ENCODE measurements at regions not wholly inside any gene's neighbourhood (a gene's known extent, or its start where the extent isn't known, plus 50 kb on each side); places are given as distances from the start of the nearest gene placed in this dataset.

DNA sequence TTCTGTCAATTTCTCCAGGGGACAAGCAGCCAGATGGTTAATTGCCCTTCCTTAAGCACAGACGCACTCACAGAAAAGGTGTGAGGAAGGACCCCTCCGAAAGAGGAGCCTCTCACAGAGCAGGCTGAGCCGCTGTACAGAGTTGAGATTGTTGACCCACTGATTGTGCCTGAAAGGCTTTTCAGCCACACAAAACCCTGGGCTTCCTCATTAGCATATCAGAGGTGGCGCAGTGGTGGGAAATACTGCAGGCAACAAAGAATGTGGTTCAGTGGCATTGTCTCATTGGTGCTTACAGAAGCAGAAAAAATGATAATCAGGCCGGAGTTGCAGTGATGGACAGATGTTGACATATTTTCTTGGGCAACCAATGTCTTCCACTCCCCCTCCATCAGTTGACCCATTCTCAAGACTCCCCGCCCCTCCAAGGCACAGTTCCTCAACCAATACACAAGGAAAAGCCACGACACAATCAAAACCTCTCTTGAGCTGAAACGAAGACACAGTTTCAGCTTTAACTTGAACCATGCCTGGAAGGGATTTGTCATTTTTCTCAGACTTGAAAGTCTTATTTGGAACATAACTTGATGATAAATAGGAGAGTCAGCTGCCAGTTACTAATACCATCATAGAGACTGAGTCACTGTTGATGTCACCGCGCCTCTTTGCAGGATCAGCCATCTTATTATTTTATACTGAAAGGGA is 53.1 kb downstream of the ATXN3L start:
- Histone ChIP-seq H3K9ac (ENCODE audit: low read depth, low read length, poor library complexity, severe bottlenecking) (no peak overlapping the region), H3K4me3 (ENCODE audit: low read length, poor library complexity, severe bottlenecking) (no peak overlapping the region), H3F3A (ENCODE audit: low read depth) (no peaks in the 10 kb centered on the region), H4K20me1 (ENCODE audit: insufficient read depth, low read length, poor library complexity, severe bottlenecking) (no peaks in the 10 kb centered on the region), H3K9me2 (replicated peaks; ENCODE audit: low read depth, low read length) (no peaks in the 10 kb centered on the region), H3K36me3 (ENCODE audit: insufficient read depth, low read length) (no peaks in the 10 kb centered on the region), H2AFZ (ENCODE audit: low read length) (no peak overlapping the region), H3K4me2 (ENCODE audit: low read depth, low read length, poor library complexity, severe bottlenecking) (no peak overlapping the region), H3K9me3 (ENCODE audit: insufficient read depth, low read depth, low read length) (no peaks in the 10 kb centered on the region), H3K27me3 (ENCODE audit: insufficient read depth, low read length, poor library complexity, severe bottlenecking) (no peaks in the 10 kb centered on the region), H3K79me2 (ENCODE audit: insufficient read depth, low read length) (no peaks in the 10 kb centered on the region), H3K4me1 (ENCODE audit: insufficient read depth, low read length, poor library complexity, severe bottlenecking) (no peaks in the 10 kb centered on the region)
- TF ChIP-seq EZH2phosphoT487 (IDR thresholded peaks at IDR 0.05; ENCODE audit: borderline replicate concordance) (no peak), CTCF (conservative IDR thresholded peaks at IDR 0.05; ENCODE audit: low read length) (no peak)

DNA sequence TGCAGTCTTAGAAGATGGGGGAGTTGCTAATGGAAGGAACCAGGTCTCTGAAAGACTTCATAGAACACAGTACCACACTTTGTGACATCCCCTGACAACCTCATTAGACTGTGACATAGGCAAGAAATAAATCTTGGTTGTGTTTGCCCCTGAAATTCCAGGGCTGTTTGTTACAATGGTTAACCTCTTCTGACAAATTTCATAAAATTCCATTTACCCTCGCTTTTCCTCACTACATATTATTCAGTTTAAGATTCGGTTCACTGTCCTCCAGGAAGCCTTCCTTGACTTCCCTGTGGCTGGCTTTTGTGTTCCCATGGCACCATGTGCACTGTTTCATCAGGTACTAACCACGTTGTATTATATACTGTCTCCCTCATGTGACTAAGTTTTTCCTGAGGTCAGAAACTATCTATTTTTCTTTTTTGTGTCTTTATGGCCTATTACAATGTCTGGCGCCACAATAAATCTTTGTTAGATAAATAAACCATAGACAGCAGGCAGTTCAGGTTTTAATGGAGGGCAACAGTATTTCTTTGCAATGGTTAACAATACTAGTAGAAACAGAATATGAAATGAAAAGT is 54.2 kb downstream of the ATXN3L start:
- Histone ChIP-seq H3K79me2 (ENCODE audit: insufficient read depth, low read length) (no peaks in the 10 kb centered on the region), H3K4me2 (ENCODE audit: low read depth, low read length, poor library complexity, severe bottlenecking) (no peak overlapping the region), H3K4me3 (ENCODE audit: low read length, poor library complexity, severe bottlenecking) (no peak overlapping the region), H3F3A (ENCODE audit: low read depth) (no peaks in the 10 kb centered on the region), H3K4me1 (ENCODE audit: insufficient read depth, low read length, poor library complexity, severe bottlenecking) (no peaks in the 10 kb centered on the region), H3K27me3 (ENCODE audit: insufficient read depth, low read length, poor library complexity, severe bottlenecking) (no peaks in the 10 kb centered on the region), H3K9me2 (replicated peaks; ENCODE audit: low read depth, low read length) (no peaks in the 10 kb centered on the region), H3K36me3 (ENCODE audit: insufficient read depth, low read length) (no peaks in the 10 kb centered on the region), H3K9me3 (ENCODE audit: insufficient read depth, low read depth, low read length) (no peaks in the 10 kb centered on the region), H3K9ac (ENCODE audit: low read depth, low read length, poor library complexity, severe bottlenecking) (no peak overlapping the region), H2AFZ (ENCODE audit: low read length) (no peak overlapping the region), H4K20me1 (ENCODE audit: insufficient read depth, low read length, poor library complexity, severe bottlenecking) (no peaks in the 10 kb centered on the region)
- TF ChIP-seq EZH2phosphoT487 (IDR thresholded peaks at IDR 0.05; ENCODE audit: borderline replicate concordance) (no peak), CTCF (conservative IDR thresholded peaks at IDR 0.05; ENCODE audit: low read length) (no peak)

GRCh38 chrX:13265111-13265510 is 54.7 kb downstream of the ATXN3L start:
- no peaks in the 10 kb centered on the region for H3K9me3 ChIP-seq (ENCODE audit: insufficient read depth, low read depth, low read length)
- no peaks in the 10 kb centered on the region for H3K9me2 ChIP-seq (replicated peaks; ENCODE audit: low read depth, low read length)
- TF ChIP-seq EZH2phosphoT487 (IDR thresholded peaks at IDR 0.05; ENCODE audit: borderline replicate concordance) = no peak
- no peak for TF ChIP-seq CTCF (conservative IDR thresholded peaks at IDR 0.05; ENCODE audit: low read length)
- no peaks in the 10 kb centered on the region for H4K20me1 ChIP-seq (ENCODE audit: insufficient read depth, low read length, poor library complexity, severe bottlenecking)
- no peaks in the 10 kb centered on the region for H3K36me3 ChIP-seq (ENCODE audit: insufficient read depth, low read length)
- no peak overlapping the region for H3K4me2 ChIP-seq (ENCODE audit: low read depth, low read length, poor library complexity, severe bottlenecking)
- no peak overlapping the region for H2AFZ ChIP-seq (ENCODE audit: low read length)
- no peak overlapping the region for H3K4me3 ChIP-seq (ENCODE audit: low read length, poor library complexity, severe bottlenecking)
- no peak overlapping the region for H3K9ac ChIP-seq (ENCODE audit: low read depth, low read length, poor library complexity, severe bottlenecking)
- H3K4me1 ChIP-seq (ENCODE audit: insufficient read depth, low read length, poor library complexity, severe bottlenecking) = no peaks in the 10 kb centered on the region
- no peaks in the 10 kb centered on the region for H3K79me2 ChIP-seq (ENCODE audit: insufficient read depth, low read length)
- H3F3A ChIP-seq (ENCODE audit: low read depth) = no peaks in the 10 kb centered on the region
- H3K27me3 ChIP-seq (ENCODE audit: insufficient read depth, low read length, poor library complexity, severe bottlenecking) = no peaks in the 10 kb centered on the region

All from Loucy (cell line).